Breast epithelium (tissue), 4 donors: ENCODE measurements at regions not wholly inside any gene's neighbourhood (a gene's known extent, or its start where the extent isn't known, plus 50 kb on each side); places are given as distances from the start of the nearest gene placed in this dataset.

Experiments
- DNase-seq, 2 donors: peaks; one replicate each; pipeline ENCODE4 v3.0.0-alpha.2; 2019; ENCODE audit warnings: low spot score in 2 of 2
- H3K27ac ChIP-seq, 2 donors: fragments of 200-600 bp; sonication (generic) in 1 of 2; one replicate each; pipeline ENCODE4 v1.5.1; 2016 to 2019; ENCODE audit warnings: mild to moderate bottlenecking in 1 of 2
- H3K27me3 ChIP-seq, 2 donors: fragments of 200-600 bp; sonication (generic) in 1 of 2; one replicate each; pipeline versions ENCODE4 v1.5.1 to v1.6.0; 2017 to 2019; ENCODE audit warnings: control low read depth in 1 of 2, mild to moderate bottlenecking in 1 of 2
- H3K36me3 ChIP-seq: fragments of 200-600 bp; one replicate; pipeline ENCODE4 v1.5.1; 2019
- H3K4me1 ChIP-seq, 2 donors: fragments of 200-600 bp; sonication (generic); one replicate each; pipeline ENCODE4 v1.5.1; 2016 to 2019; ENCODE audit warnings: control low read depth in 1 of 2
- H3K4me3 ChIP-seq, 3 donors: fragments of 200-600 bp; sonication (generic); 1 replicate in 2 of 3; 2 replicates in 1 of 3; pipeline ENCODE4 v1.5.1; 2016 to 2019; ENCODE audit warnings: mild to moderate bottlenecking in 3 of 3, moderate library complexity in 2 of 3
- H3K9me3 ChIP-seq, 2 donors: fragments of 200-600 bp; sonication (generic) in 1 of 2; one replicate each; pipeline ENCODE4 v1.5.1; 2016 to 2019; ENCODE audit warnings: control low read depth in 1 of 2
- CTCF ChIP-seq, 3 donors: fragments of 450-650 bp; IDR thresholded peaks; one replicate each; pipeline ENCODE4 v1.5.1; 2016 to 2017; ENCODE audit warnings: antibody characterized with exemption in 3 of 3, mild to moderate bottlenecking in 3 of 3, moderate library complexity in 3 of 3
- POLR2A ChIP-seq: fragments of 450-650 bp; IDR thresholded peaks from one replicate; pipeline ENCODE4 v1.6.1; 2016; ENCODE audit warnings: antibody characterized with exemption, mild to moderate bottlenecking, moderate library complexity
- POLR2AphosphoS5 ChIP-seq, 3 donors: sonication (generic); formaldehyde crosslinking; IDR thresholded peaks; one replicate each; pipeline ENCODE4 v1.6.1; 2017; ENCODE audit warnings: antibody characterized with exemption in 3 of 3
- intact Hi-C: fragments of 100-400 bp; cut with DNase I; formaldehyde crosslinking; loops from one replicate; pipeline ENCODE4 v1.15.1; 2023; ENCODE audit warnings: low total_unique reads

- no peak overlapping the region for H3K27ac ChIP-seq
- H3K4me3 ChIP-seq: no peak overlapping the region
- TF ChIP-seq POLR2A (no peak), POLR2AphosphoS5 (IDR thresholded peaks at IDR 0.05) (no peak), CTCF (IDR thresholded peaks at IDR 0.05) (no peak)
- no peak for DNase-seq
- no peaks in the 10 kb centered on the region for H3K4me1 ChIP-seq
- H3K9me3 ChIP-seq: no peaks in the 10 kb centered on the region
- no peaks in the 10 kb centered on the region for H3K36me3 ChIP-seq
- intact Hi-C loops: no loop called here
- no peaks in the 10 kb centered on the region for H3K27me3 ChIP-seq
Observed at GRCh38 chr13:38421590-38422560, 72.2 kb downstream of the UFM1 start.

- TF ChIP-seq CTCF (IDR thresholded peaks at IDR 0.05): no peak
- no peak for TF ChIP-seq POLR2AphosphoS5 (IDR thresholded peaks at IDR 0.05)
- no peak for TF ChIP-seq POLR2A
- Histone ChIP-seq H3K4me3 (no peak overlapping the region), H3K27ac (no peak overlapping the region), H3K4me1 (no peaks in the 10 kb centered on the region), H3K27me3 (no peaks in the 10 kb centered on the region), H3K36me3 (no peaks in the 10 kb centered on the region), H3K9me3 (no peaks in the 10 kb centered on the region)
- intact Hi-C loops: no loop called here
- DNase-seq: no peak
Observed at GRCh38 chr13:38429916-38430315, 80.3 kb downstream of the UFM1 start.

GRCh38 chr13:38430796-38431195 is 81.1 kb downstream of the UFM1 start:
- no peak for DNase-seq
- intact Hi-C loops: no loop called here
- Histone ChIP-seq H3K4me1 (no peaks in the 10 kb centered on the region), H3K4me3 (no peak overlapping the region), H3K27me3 (no peaks in the 10 kb centered on the region), H3K36me3 (no peaks in the 10 kb centered on the region), H3K27ac (no peak overlapping the region), H3K9me3 (no peaks in the 10 kb centered on the region)
- TF ChIP-seq CTCF (IDR thresholded peaks at IDR 0.05) (no peak), POLR2AphosphoS5 (IDR thresholded peaks at IDR 0.05) (no peak), POLR2A (no peak)

GRCh38 chr13:38440666-38441065 is 91.0 kb downstream of the UFM1 start:
- TF ChIP-seq POLR2AphosphoS5 (IDR thresholded peaks at IDR 0.05) (no peak), POLR2A (no peak), CTCF (IDR thresholded peaks at IDR 0.05) (no peak)
- Histone ChIP-seq H3K4me3 (no peak overlapping the region), H3K4me1 (no peaks in the 10 kb centered on the region), H3K9me3 (no peaks in the 10 kb centered on the region), H3K36me3 (no peaks in the 10 kb centered on the region), H3K27ac (no peak overlapping the region), H3K27me3 (no peaks in the 10 kb centered on the region)
- DNase-seq: no peak
- intact Hi-C loops: no loop called here

- Histone ChIP-seq H3K4me1 (no peaks in the 10 kb centered on the region), H3K4me3 (no peak overlapping the region), H3K27ac (no peak overlapping the region), H3K36me3 (no peaks in the 10 kb centered on the region), H3K9me3 (no peaks in the 10 kb centered on the region), H3K27me3 (no peaks in the 10 kb centered on the region)
- intact Hi-C loops: no loop called here
- no peak for DNase-seq
- no peak for TF ChIP-seq POLR2AphosphoS5 (IDR thresholded peaks at IDR 0.05)
- TF ChIP-seq POLR2A: no peak
- TF ChIP-seq CTCF (IDR thresholded peaks at IDR 0.05): no peak
Observed at GRCh38 chr13:38444904-38445303, 95.3 kb downstream of the UFM1 start.
